ENCODE measurements at regions not wholly inside any gene's neighbourhood (a gene's known extent, or its start where the extent isn't known, plus 50 kb on each side); places are given as distances from the start of the nearest gene placed in this dataset.

DNA sequence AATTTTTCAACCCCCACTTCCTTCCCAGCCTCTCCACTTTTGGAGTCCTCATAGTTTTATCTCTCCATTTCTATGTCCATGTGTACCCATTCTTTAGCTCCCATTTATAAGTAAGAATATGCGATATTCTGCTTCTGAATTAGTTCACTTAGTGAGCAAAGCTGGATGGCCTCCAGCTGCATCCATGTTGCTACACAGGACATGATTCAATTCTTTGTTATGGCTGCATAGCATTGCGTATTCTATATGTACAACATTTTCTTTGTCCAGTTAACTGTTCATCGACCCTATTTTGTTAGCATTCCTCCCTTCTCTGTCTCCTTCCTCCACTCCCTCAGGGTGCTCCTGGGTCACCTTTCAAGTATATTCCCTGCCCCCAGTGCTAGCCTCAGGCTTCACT, 210.0 kb upstream of the SSTR4 start:
- TF ChIP-seq EZH2 (IDR thresholded peaks at IDR 0.05; ENCODE audit: insufficient read depth, poor library complexity, severe bottlenecking) = no peak
- no peak for TF ChIP-seq EZH2phosphoT487 (IDR thresholded peaks at IDR 0.05; ENCODE audit: insufficient read depth, low read depth)
